CD4-positive, alpha-beta T cell treated with Interleukin-12 subunit alpha and Interleukin-12 subunit beta, for 1 hour (primary cell): ENCODE measurements at regions not wholly inside any gene's neighbourhood (a gene's known extent, or its start where the extent isn't known, plus 50 kb on each side); places are given as distances from the start of the nearest gene placed in this dataset.
"Not testable (repeated sequence)": the region's sequence is repeated elsewhere in the genome, so short reads cannot be mapped to it uniquely, and the experiment has no call there.

Experiments used
- DNase-seq: peaks from one replicate; pipeline ENCODE4 v3.0.0-alpha.2; 2020

GRCh38 chr13:80074143-80074752 is 266.7 kb downstream of the SPRY2 start:
- DNase-seq, result no peak

- no peak for DNase-seq
These were observed 268.7 kb downstream of the SPRY2 start for GRCh38 chr13:80072231-80072630.

- no peak for DNase-seq
These were observed 270.8 kb downstream of the SPRY2 start for GRCh38 chr13:80070024-80070703.

GRCh38 chr13:80069374-80069773 is 271.6 kb downstream of the SPRY2 start:
- no peak for DNase-seq

- DNase-seq, result no peak
These were observed 274.9 kb downstream of the SPRY2 start for GRCh38 chr13:80065996-80066395.

- not testable (repeated sequence) for DNase-seq
These were observed 278.5 kb downstream of the SPRY2 start for GRCh38 chr13:80062416-80062815.

GRCh38 chr13:80059789-80060188 is 281.1 kb downstream of the SPRY2 start:
- no peak for DNase-seq

GRCh38 chr13:80058626-80059025 is 282.3 kb downstream of the SPRY2 start:
- no peak for DNase-seq

GRCh38 chr13:80055847-80056246 is 285.1 kb downstream of the SPRY2 start:
- no peak for DNase-seq

- no peak for DNase-seq
These were observed 286.1 kb downstream of the SPRY2 start for GRCh38 chr13:80054806-80055205.

- no peak for DNase-seq
These were observed 288.6 kb downstream of the SPRY2 start for GRCh38 chr13:80052286-80052685.

- DNase-seq, result no peak
These were observed 290.7 kb downstream of the SPRY2 start for GRCh38 chr13:80050252-80050651.

- peak; percentile 24 for DNase-seq
These were observed 292.1 kb downstream of the SPRY2 start for GRCh38 chr13:80048802-80049201.

GRCh38 chr13:80048030-80048429 is 292.9 kb downstream of the SPRY2 start:
- DNase-seq, result no peak

- DNase-seq, result no peak
These were observed 293.5 kb downstream of the SPRY2 start for GRCh38 chr13:80047406-80047805.

GRCh38 chr13:80040981-80041317 is 300.0 kb downstream of the SPRY2 start:
- no peak for DNase-seq

GRCh38 chr13:80040196-80040980 is 300.5 kb downstream of the SPRY2 start:
- DNase-seq, result no peak

GRCh38 chr13:80039000-80039399 is 301.9 kb downstream of the SPRY2 start:
- no peak for DNase-seq

- DNase-seq, result no peak
These were observed 302.6 kb downstream of the SPRY2 start for GRCh38 chr13:80038371-80038770.

GRCh38 chr13:80037505-80037888 is 303.4 kb downstream of the SPRY2 start:
- DNase-seq, result no peak

- DNase-seq, result no peak
These were observed 304.0 kb downstream of the SPRY2 start for GRCh38 chr13:80036845-80037504.

- no peak for DNase-seq
These were observed 305.8 kb downstream of the SPRY2 start for GRCh38 chr13:80035096-80035495.

GRCh38 chr13:80033951-80034350 is 307.0 kb downstream of the SPRY2 start:
- no peak for DNase-seq

- no peak for DNase-seq
These were observed 307.6 kb downstream of the SPRY2 start for GRCh38 chr13:80033286-80033685.
